AG09319 (cell line): ENCODE measurements at regions not wholly inside any gene's neighbourhood (a gene's known extent, or its start where the extent isn't known, plus 50 kb on each side); places are given as distances from the start of the nearest gene placed in this dataset.

Experiments used
- DNase-seq: peaks from one replicate; pipeline ENCODE4 v3.0.0-alpha.2; 2010; ENCODE audit warnings: low read depth; ENCODE audit errors: extremely low read depth
- CTCF ChIP-seq: IDR thresholded peaks from 2 replicates; pipeline ENCODE4 v1.5.1; 2011; ENCODE audit warnings: low read depth, mild to moderate bottlenecking, inconsistent platforms, low read length, moderate library complexity

GRCh38 chr18:22731398-22731797 lies 201.7 kb upstream of the RBBP8 start:
- TF ChIP-seq CTCF, result no peak
- no peak for DNase-seq

GRCh38 chr18:22734105-22734661 lies 198.9 kb upstream of the RBBP8 start:
- DNase-seq, result no peak
- no peak for TF ChIP-seq CTCF

GRCh38 chr18:22734791-22735627 lies 198.1 kb upstream of the RBBP8 start:
- peak; percentile 38 for DNase-seq
- no peak for TF ChIP-seq CTCF

- no peak for DNase-seq
- no peak for TF ChIP-seq CTCF
Observed at GRCh38 chr18:22737054-22737453, 196.1 kb upstream of the RBBP8 start.

GRCh38 chr18:22739061-22739642 lies 194.0 kb upstream of the RBBP8 start:
- no peak for DNase-seq
- no peak for TF ChIP-seq CTCF

GRCh38 chr18:22739789-22740188 lies 193.3 kb upstream of the RBBP8 start:
- TF ChIP-seq CTCF, result no peak
- DNase-seq, result no peak

GRCh38 chr18:22741318-22741717 lies 191.8 kb upstream of the RBBP8 start:
- no peak for DNase-seq
- TF ChIP-seq CTCF, result no peak
